Parathyroid adenoma (tissue), 2 donors: ENCODE measurements at regions not wholly inside any gene's neighbourhood (a gene's known extent, or its start where the extent isn't known, plus 50 kb on each side); places are given as distances from the start of the nearest gene placed in this dataset.
A peak's percentile ranks its signal among the peaks of the same experiment; 100 is the strongest.

Experiments
- H2AFZ ChIP-seq: fragments of 300-600 bp; sonication (generic); one replicate; pipeline ENCODE4 v1.7.0; 2017; ENCODE audit warnings: antibody characterized with exemption, mild to moderate bottlenecking
- H3K27ac ChIP-seq: fragments of 300-600 bp; sonication (generic); one replicate; pipeline ENCODE4 v1.7.0; 2017
- H3K27me3 ChIP-seq: fragments of 300-600 bp; sonication (generic); one replicate; pipeline ENCODE4 v1.7.0; 2017; ENCODE audit warnings: low read length; ENCODE audit not compliant: control insufficient read depth, insufficient read depth
- H3K36me3 ChIP-seq: fragments of 300-600 bp; sonication (generic); one replicate; pipeline ENCODE4 v1.7.0; 2017; ENCODE audit warnings: low read length; ENCODE audit not compliant: control insufficient read depth, insufficient read depth
- H3K4me1 ChIP-seq: fragments of 300-600 bp; sonication (generic); one replicate; pipeline ENCODE4 v1.7.0; 2017; ENCODE audit warnings: control low read depth
- H3K4me2 ChIP-seq: fragments of 300-600 bp; sonication (generic); one replicate; pipeline ENCODE4 v1.7.0; 2017; ENCODE audit warnings: low read length
- H3K4me3 ChIP-seq: fragments of 300-600 bp; sonication (generic); one replicate; pipeline ENCODE4 v1.7.0; 2017; ENCODE audit warnings: low read depth, low read length
- H3K79me2 ChIP-seq: fragments of 300-600 bp; sonication (generic); one replicate; pipeline ENCODE4 v1.7.0; 2017; ENCODE audit warnings: control low read depth
- H3K9ac ChIP-seq: fragments of 300-600 bp; sonication (generic); one replicate; pipeline ENCODE4 v1.7.0; 2017; ENCODE audit warnings: mild to moderate bottlenecking
- H3K9me3 ChIP-seq: fragments of 300-600 bp; sonication (generic); one replicate; pipeline ENCODE4 v1.7.0; 2017; ENCODE audit warnings: low read length; ENCODE audit not compliant: control insufficient read depth
- CTCF ChIP-seq: fragments of 300-600 bp; sonication (generic); IDR thresholded peaks from one replicate; pipeline ENCODE4 v1.7.0; 2017; ENCODE audit warnings: antibody characterized with exemption, mild to moderate bottlenecking
- donor health status: primary hyperparathyroidism.

- Histone ChIP-seq H3K9ac (no peak overlapping the region), H3K4me3 (no peak overlapping the region), H3K9me3 (no peaks in the 10 kb centered on the region), H3K27ac (no peak overlapping the region), H3K4me2 (no peak overlapping the region), H3K79me2 (no peaks in the 10 kb centered on the region), H3K36me3 (no peaks in the 10 kb centered on the region), H3K4me1 (peaks cover 4% of the 10 kb centered on the region), H3K27me3 (no peaks in the 10 kb centered on the region), H2AFZ (peak overlapping the region; percentile 31)
- peak; percentile 27 for TF ChIP-seq CTCF
These were observed 105.5 kb downstream of the AXIN2 start for GRCh38 chr17:65455972-65456343.

GRCh38 chr17:65455154-65455971 is 106.1 kb downstream of the AXIN2 start:
- TF ChIP-seq CTCF: no peak
- peaks cover 4% of the 10 kb centered on the region for H3K4me1 ChIP-seq
- H3K9me3 ChIP-seq: no peaks in the 10 kb centered on the region
- no peaks in the 10 kb centered on the region for H3K27me3 ChIP-seq
- no peak overlapping the region for H3K27ac ChIP-seq
- no peaks in the 10 kb centered on the region for H3K79me2 ChIP-seq
- no peak overlapping the region for H3K4me3 ChIP-seq
- peak overlapping the region; percentile 31 for H2AFZ ChIP-seq
- H3K4me2 ChIP-seq: no peak overlapping the region
- H3K36me3 ChIP-seq: no peaks in the 10 kb centered on the region
- H3K9ac ChIP-seq: no peak overlapping the region

- no peak overlapping the region for H3K9ac ChIP-seq
- no peaks in the 10 kb centered on the region for H3K27me3 ChIP-seq
- no peak overlapping the region for H3K27ac ChIP-seq
- TF ChIP-seq CTCF: no peak
- H3K4me1 ChIP-seq: peaks cover 4% of the 10 kb centered on the region
- H3K79me2 ChIP-seq: no peaks in the 10 kb centered on the region
- no peaks in the 10 kb centered on the region for H3K9me3 ChIP-seq
- no peak overlapping the region for H3K4me3 ChIP-seq
- H2AFZ ChIP-seq: no peak overlapping the region
- H3K36me3 ChIP-seq: no peaks in the 10 kb centered on the region
- no peak overlapping the region for H3K4me2 ChIP-seq
These were observed 108.1 kb downstream of the AXIN2 start for GRCh38 chr17:65453204-65453931.

- no peak overlapping the region for H3K9ac ChIP-seq
- H3K27ac ChIP-seq: no peak overlapping the region
- no peaks in the 10 kb centered on the region for H3K36me3 ChIP-seq
- H3K27me3 ChIP-seq: no peaks in the 10 kb centered on the region
- H3K4me2 ChIP-seq: no peak overlapping the region
- H3K4me3 ChIP-seq: no peak overlapping the region
- H3K9me3 ChIP-seq: no peaks in the 10 kb centered on the region
- no peak overlapping the region for H2AFZ ChIP-seq
- TF ChIP-seq CTCF: no peak
- no peaks in the 10 kb centered on the region for H3K79me2 ChIP-seq
- no peaks in the 10 kb centered on the region for H3K4me1 ChIP-seq
These were observed 112.0 kb downstream of the AXIN2 start for GRCh38 chr17:65449495-65449894.
